ENCODE measurements at regions not wholly inside any gene's neighbourhood (a gene's known extent, or its start where the extent isn't known, plus 50 kb on each side); places are given as distances from the start of the nearest gene placed in this dataset.

DNA sequence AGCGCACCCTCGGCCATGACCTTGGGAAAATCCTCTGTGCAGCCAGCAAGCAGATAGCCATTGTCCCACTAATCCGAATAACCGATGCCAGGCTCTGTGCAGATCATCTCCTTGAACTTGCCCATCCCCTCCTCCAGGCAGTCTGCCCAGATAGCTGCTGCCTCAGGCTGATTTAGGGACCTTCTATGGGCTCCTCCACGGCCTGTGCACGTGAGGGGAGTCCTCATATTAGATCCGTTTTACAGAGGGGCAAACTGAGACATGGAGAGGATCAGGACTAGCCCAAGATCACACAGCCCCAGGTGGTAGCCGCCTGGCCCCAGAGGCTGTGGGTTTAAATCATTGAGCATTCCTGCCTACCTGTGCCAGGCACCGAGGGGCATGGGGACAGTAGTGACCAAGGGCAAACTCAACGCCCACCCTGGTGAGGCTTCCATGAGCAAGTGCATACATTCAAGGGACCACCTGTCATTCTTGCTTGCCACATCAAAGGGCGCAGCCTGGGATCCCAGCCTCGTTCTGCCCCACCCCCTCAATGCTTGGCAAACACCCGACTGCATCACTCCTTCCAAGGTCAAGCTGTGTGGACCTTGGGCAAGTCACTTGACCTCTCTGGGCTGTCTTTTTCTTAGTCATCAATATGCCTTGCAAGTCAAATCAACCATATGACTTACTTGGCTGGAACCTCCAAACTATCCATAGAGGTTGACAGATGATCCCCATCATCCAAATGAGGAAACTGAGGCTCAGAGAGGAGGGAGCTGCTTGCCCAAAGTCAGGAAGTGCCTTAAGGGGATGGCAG lies 131.6 kb downstream of the MN1 start:
- TF ChIP-seq, protein P1, sequence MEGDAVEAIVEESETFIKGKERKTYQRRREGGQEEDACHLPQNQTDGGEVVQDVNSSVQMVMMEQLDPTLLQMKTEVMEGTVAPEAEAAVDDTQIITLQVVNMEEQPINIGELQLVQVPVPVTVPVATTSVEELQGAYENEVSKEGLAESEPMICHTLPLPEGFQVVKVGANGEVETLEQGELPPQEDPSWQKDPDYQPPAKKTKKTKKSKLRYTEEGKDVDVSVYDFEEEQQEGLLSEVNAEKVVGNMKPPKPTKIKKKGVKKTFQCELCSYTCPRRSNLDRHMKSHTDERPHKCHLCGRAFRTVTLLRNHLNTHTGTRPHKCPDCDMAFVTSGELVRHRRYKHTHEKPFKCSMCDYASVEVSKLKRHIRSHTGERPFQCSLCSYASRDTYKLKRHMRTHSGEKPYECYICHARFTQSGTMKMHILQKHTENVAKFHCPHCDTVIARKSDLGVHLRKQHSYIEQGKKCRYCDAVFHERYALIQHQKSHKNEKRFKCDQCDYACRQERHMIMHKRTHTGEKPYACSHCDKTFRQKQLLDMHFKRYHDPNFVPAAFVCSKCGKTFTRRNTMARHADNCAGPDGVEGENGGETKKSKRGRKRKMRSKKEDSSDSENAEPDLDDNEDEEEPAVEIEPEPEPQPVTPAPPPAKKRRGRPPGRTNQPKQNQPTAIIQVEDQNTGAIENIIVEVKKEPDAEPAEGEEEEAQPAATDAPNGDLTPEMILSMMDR (IDR thresholded peaks at IDR 0.05 in 4 of 5, conservative IDR thresholded peaks at IDR 0.05 in 1 of 5) = no peak
- no peak for TF ChIP-seq POLR2A (IDR thresholded peaks at IDR 0.05)

Measured in gastrocnemius medialis (tissue), 4 donors.